GM12864 (cell line): ENCODE measurements at regions not wholly inside any gene's neighbourhood (a gene's known extent, or its start where the extent isn't known, plus 50 kb on each side); places are given as distances from the start of the nearest gene placed in this dataset.
"Not testable (repeated sequence)": the region's sequence is repeated elsewhere in the genome, so short reads cannot be mapped to it uniquely, and the experiment has no call there.

Experiments used
- DNase-seq: peaks from one replicate; pipeline ENCODE4 v3.0.0-alpha.2; 2011; ENCODE audit warnings: low read depth
- H3K4me3 ChIP-seq: 2 replicates; pipeline ENCODE4 v1.5.1; 2011; ENCODE audit warnings: mild to moderate bottlenecking, low read depth, low read length, control low read depth
- CTCF ChIP-seq: IDR thresholded peaks from 2 replicates; pipeline ENCODE4 v1.5.1; 2011; ENCODE audit warnings: low read depth, mild to moderate bottlenecking, moderate library complexity, low read length, control low read depth, inconsistent platforms; ENCODE audit errors: missing control alignments

GRCh38 chr4:145271194-145271593 lies 90.8 kb upstream of the OTUD4 start:
- TF ChIP-seq CTCF = no peak
- no peak overlapping the region for H3K4me3 ChIP-seq
- DNase-seq = no peak

GRCh38 chr4:145266881-145267280 lies 86.5 kb upstream of the OTUD4 start:
- no peak for TF ChIP-seq CTCF
- DNase-seq = no peak

GRCh38 chr4:145260091-145260490 lies 79.7 kb upstream of the OTUD4 start:
- no peak for TF ChIP-seq CTCF
- DNase-seq = no peak
- H3K4me3 ChIP-seq = no peak overlapping the region

More at GRCh38 chr4:145266881-145267280, 86.5 kb upstream of the OTUD4 start:
- no peak overlapping the region for H3K4me3 ChIP-seq

GRCh38 chr4:145255311-145255710 lies 74.9 kb upstream of the OTUD4 start:
- not testable (repeated sequence) for H3K4me3 ChIP-seq, DNase-seq

- H3K4me3 ChIP-seq = no peak overlapping the region
- no peak for TF ChIP-seq CTCF
- DNase-seq = no peak
These were observed 71.8 kb upstream of the OTUD4 start for GRCh38 chr4:145252190-145252589.

GRCh38 chr4:145251391-145251790 lies 71.0 kb upstream of the OTUD4 start:
- DNase-seq = no peak
- H3K4me3 ChIP-seq = no peak overlapping the region
- no peak for TF ChIP-seq CTCF

- DNase-seq = no peak
- TF ChIP-seq CTCF = no peak
These were observed 68.6 kb upstream of the OTUD4 start for GRCh38 chr4:145248971-145249370.

GRCh38 chr4:145248502-145248901 lies 68.1 kb upstream of the OTUD4 start:
- no peak for TF ChIP-seq CTCF
- no peak overlapping the region for H3K4me3 ChIP-seq
- DNase-seq = no peak

More at GRCh38 chr4:145248971-145249370, 68.6 kb upstream of the OTUD4 start:
- no peak overlapping the region for H3K4me3 ChIP-seq
